ENCODE measurements at regions not wholly inside any gene's neighbourhood (a gene's known extent, or its start where the extent isn't known, plus 50 kb on each side); places are given as distances from the start of the nearest gene placed in this dataset.
A peak's percentile ranks its signal among the peaks of the same experiment; 100 is the strongest.
"Not testable (repeated sequence)": the region's sequence is repeated elsewhere in the genome, so short reads cannot be mapped to it uniquely, and the experiment has no call there.

- TF ChIP-seq CTCF (IDR thresholded peaks at IDR 0.05) = no peak
- Histone ChIP-seq H3K4me3 (no peak overlapping the region), H3K4me1 (peaks cover 0 to 24% (median 0%) of the 10 kb centered on the region in 4 donors), H3K36me3 (no peaks in the 10 kb centered on the region), H3K27ac (peak overlapping the region in 1 of 2 donors; percentile 15), H3K27me3 (no peaks in the 10 kb centered on the region), H3K9me3 (no peaks in the 10 kb centered on the region)
- intact Hi-C loops (cut with DNase I; ENCODE audit: low total_unique reads) = no loop called here
- DNase-seq = no peak
Observed at GRCh38 chr4:157701695-157701994, 471.2 kb downstream of the GASK1B start.

- no peak overlapping the region for H3K4me3 ChIP-seq
- peak overlapping the region in 1 of 2 donors; percentile 15 for H3K27ac ChIP-seq
- intact Hi-C loops (cut with DNase I; ENCODE audit: low total_unique reads) = no loop called here
- H3K4me1 ChIP-seq = peaks cover 0 to 24% (median 0%) of the 10 kb centered on the region in 4 donors
- H3K27me3 ChIP-seq = no peaks in the 10 kb centered on the region
- no peaks in the 10 kb centered on the region for H3K9me3 ChIP-seq
- TF ChIP-seq CTCF (IDR thresholded peaks at IDR 0.05) = no peak
- DNase-seq = no peak
- H3K36me3 ChIP-seq = no peaks in the 10 kb centered on the region
Observed at GRCh38 chr4:157700898-157701694, 471.7 kb downstream of the GASK1B start.

GRCh38 chr4:157689476-157689875 lies 468.9 kb downstream of the GRIA2 start:
- intact Hi-C loops (cut with DNase I; ENCODE audit: low total_unique reads) = no loop called here

GRCh38 chr4:157687971-157688370 lies 467.4 kb downstream of the GRIA2 start:
- no peak for TF ChIP-seq CTCF (IDR thresholded peaks at IDR 0.05)
- H3K27me3 ChIP-seq = no peaks in the 10 kb centered on the region

More at GRCh38 chr4:157689476-157689875, 468.9 kb downstream of the GRIA2 start:
- H3K27me3 ChIP-seq = no peaks in the 10 kb centered on the region
- peaks cover 0 to 13% (median 0%) of the 10 kb centered on the region in 4 donors for H3K4me1 ChIP-seq
- H3K36me3 ChIP-seq = no peaks in the 10 kb centered on the region
- no peak for DNase-seq
- H3K9me3 ChIP-seq = no peaks in the 10 kb centered on the region
- no peak overlapping the region for H3K27ac ChIP-seq
- TF ChIP-seq CTCF (IDR thresholded peaks at IDR 0.05) = no peak
- no peak overlapping the region for H3K4me3 ChIP-seq

GRCh38 chr4:157679326-157679725 lies 458.8 kb downstream of the GRIA2 start:
- DNase-seq; H3K4me3 ChIP-seq; intact Hi-C loops (cut with DNase I; ENCODE audit: low total_unique reads): not testable (repeated sequence)

More at GRCh38 chr4:157687971-157688370, 467.4 kb downstream of the GRIA2 start:
- Histone ChIP-seq H3K27ac (no peak overlapping the region), H3K9me3 (no peaks in the 10 kb centered on the region), H3K36me3 (no peaks in the 10 kb centered on the region), H3K4me3 (no peak overlapping the region), H3K4me1 (peaks cover 0 to 13% (median 0%) of the 10 kb centered on the region in 4 donors)
- DNase-seq = no peak
- intact Hi-C loops (cut with DNase I; ENCODE audit: low total_unique reads) = no loop called here

GRCh38 chr4:157678478-157678877 lies 457.9 kb downstream of the GRIA2 start:
- intact Hi-C loops (cut with DNase I; ENCODE audit: low total_unique reads) = no loop called here
- Histone ChIP-seq H3K9me3 (peaks cover 0 to 5% (median 0%) of the 10 kb centered on the region in 3 donors), H3K27me3 (no peaks in the 10 kb centered on the region), H3K36me3 (no peaks in the 10 kb centered on the region), H3K4me3 (no peak overlapping the region), H3K4me1 (peaks cover 0 to 11% (median 3%) of the 10 kb centered on the region in 4 donors), H3K27ac (no peak overlapping the region)
- no peak for DNase-seq
- TF ChIP-seq CTCF (IDR thresholded peaks at IDR 0.05) = no peak

More at GRCh38 chr4:157679326-157679725, 458.8 kb downstream of the GRIA2 start:
- not testable (repeated sequence) for H3K9me3 ChIP-seq, H3K36me3 ChIP-seq, H3K27ac ChIP-seq, H3K27me3 ChIP-seq
- peaks cover 0 to 10% (median 3%) of the 10 kb centered on the region in 4 donors for H3K4me1 ChIP-seq

Measured in tibial artery (tissue), 4 donors.